ENCODE measurements at regions not wholly inside any gene's neighbourhood (a gene's known extent, or its start where the extent isn't known, plus 50 kb on each side); places are given as distances from the start of the nearest gene placed in this dataset.

DNA sequence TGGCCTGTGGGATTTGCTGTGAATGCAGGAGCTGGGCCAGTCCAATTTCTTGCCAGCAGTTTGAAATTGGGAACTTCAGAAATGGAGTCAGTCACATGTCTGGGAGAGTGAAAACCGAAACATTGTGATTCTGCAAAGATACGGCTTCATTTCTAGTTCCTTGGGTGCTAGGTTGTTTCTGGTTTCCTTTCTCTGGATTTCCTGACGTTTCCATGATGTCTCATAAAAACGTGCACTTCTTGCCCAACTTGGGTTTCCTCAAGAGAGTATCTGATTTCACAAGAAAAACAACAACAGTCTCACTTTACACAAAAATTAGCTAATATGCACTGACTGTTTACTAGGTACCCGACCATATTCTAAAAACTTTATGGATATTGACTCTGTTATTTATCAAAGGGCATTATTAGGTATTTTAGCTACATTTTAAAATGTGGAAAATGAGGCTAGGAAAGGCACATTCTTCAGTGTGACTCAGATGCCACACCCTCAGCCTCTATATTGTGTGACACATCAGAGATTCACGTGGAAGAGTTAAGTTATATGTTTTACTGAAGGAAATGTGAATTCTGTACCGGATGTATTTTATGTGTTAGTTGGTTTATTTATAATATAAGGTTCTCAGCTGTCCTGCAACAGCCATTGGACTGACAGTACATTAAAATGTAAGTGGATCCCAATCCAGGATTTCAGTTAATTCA, 225.0 kb upstream of the PUDP start:
- Histone ChIP-seq H2BK15ac (ENCODE audit: low read depth, poor library complexity, severe bottlenecking) (no peak overlapping the region), H2AK5ac (ENCODE audit: low read length, severe bottlenecking) (no peak overlapping the region), H3K9ac (ENCODE audit: low read length) (peak overlapping the region; percentile 66), H3K9me3 (ENCODE audit: control insufficient read depth, low read length) (peaks cover 15% of the 10 kb centered on the region), H2BK12ac (ENCODE audit: low read length in 2 of 2) (no peak overlapping the region), H3K14ac (ENCODE audit: low read length in 2 of 2) (no peak overlapping the region), H2BK5ac (ENCODE audit: low read depth, low read length, poor library complexity, severe bottlenecking) (no peak overlapping the region), H3K4me1 (ENCODE audit: control insufficient read depth, insufficient read depth, low read depth, low read length) (no peaks in the 10 kb centered on the region), H3K23ac (ENCODE audit: low read length in 2 of 2) (no peak overlapping the region), H4K91ac (ENCODE audit: low read length) (no peak overlapping the region), H3K4me2 (ENCODE audit: low read length, poor library complexity, severe bottlenecking) (no peak overlapping the region), H2AFZ (ENCODE audit: low read depth, low read length) (no peak overlapping the region), H2BK120ac (ENCODE audit: low read depth, low read length) (no peak overlapping the region), H4K8ac (ENCODE audit: low read length) (no peak overlapping the region), H3K4me3 (ENCODE audit: insufficient read depth in 1 of 2, low read depth in 1 of 2, low read length in 2 of 2) (peak overlapping the region in 1 of 2 experiments; percentile 47), H3K79me1 (replicated peaks; ENCODE audit: low read length, poor library complexity, severe bottlenecking) (no peaks in the 10 kb centered on the region), H3K4ac (ENCODE audit: low read depth in 1 of 2, low read length in 2 of 2) (no peak overlapping the region), H3K27ac (ENCODE audit: low read length, poor library complexity, severe bottlenecking) (no peak overlapping the region), H3K36me3 (ENCODE audit: control insufficient read depth in 1 of 2, insufficient read depth in 2 of 2, low read depth in 1 of 2, low read length in 2 of 2) (no peaks in the 10 kb centered on the region), H3K27me3 (ENCODE audit: control insufficient read depth in 1 of 2, insufficient read depth in 1 of 2, low read length in 2 of 2) (no peaks in the 10 kb centered on the region), H3K18ac (ENCODE audit: low read depth in 1 of 2, low read length in 2 of 2) (no peak overlapping the region)
- WGBS, result 6% methylated on average over 4 of the region's 7 CpGs
- peak; percentile 45 for DNase-seq

DNA sequence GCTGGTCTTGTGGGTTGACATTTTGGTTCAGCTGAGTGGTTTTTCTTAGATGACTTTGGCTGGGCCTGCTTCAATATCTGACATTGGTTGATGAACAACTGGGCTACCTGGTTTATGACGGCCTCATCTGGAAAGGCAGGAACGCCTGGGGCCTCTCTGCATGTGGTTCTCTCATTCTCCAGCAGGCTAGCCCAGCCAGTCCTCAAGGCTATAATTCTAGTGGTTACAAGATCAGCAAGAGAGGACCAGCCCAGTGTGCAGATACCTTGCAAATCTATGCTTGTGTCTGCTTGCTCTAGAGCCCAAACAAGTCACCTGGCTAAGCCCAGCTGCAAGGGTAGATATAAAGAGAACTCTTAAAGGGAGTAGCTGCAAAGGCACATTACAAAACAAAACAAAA, 214.2 kb upstream of the PUDP start:
- Histone ChIP-seq H3K4me2 (ENCODE audit: low read length, poor library complexity, severe bottlenecking) (no peak overlapping the region), H4K91ac (ENCODE audit: low read length) (no peak overlapping the region), H2BK5ac (ENCODE audit: low read depth, low read length, poor library complexity, severe bottlenecking) (no peak overlapping the region), H3K4ac (ENCODE audit: low read depth in 1 of 2, low read length in 2 of 2) (no peak overlapping the region), H3K27ac (ENCODE audit: low read length, poor library complexity, severe bottlenecking) (no peak overlapping the region), H3K14ac (ENCODE audit: low read length in 2 of 2) (no peak overlapping the region), H2BK120ac (ENCODE audit: low read depth, low read length) (no peak overlapping the region), H3K27me3 (ENCODE audit: control insufficient read depth in 1 of 2, insufficient read depth in 1 of 2, low read length in 2 of 2) (no peaks in the 10 kb centered on the region), H3K18ac (ENCODE audit: low read depth in 1 of 2, low read length in 2 of 2) (no peak overlapping the region), H3K4me3 (ENCODE audit: insufficient read depth in 1 of 2, low read depth in 1 of 2, low read length in 2 of 2) (no peak overlapping the region), H4K8ac (ENCODE audit: low read length) (no peak overlapping the region), H3K4me1 (ENCODE audit: control insufficient read depth, insufficient read depth, low read depth, low read length) (no peaks in the 10 kb centered on the region), H3K36me3 (ENCODE audit: control insufficient read depth in 1 of 2, insufficient read depth in 2 of 2, low read depth in 1 of 2, low read length in 2 of 2) (no peaks in the 10 kb centered on the region), H3K79me1 (replicated peaks; ENCODE audit: low read length, poor library complexity, severe bottlenecking) (no peaks in the 10 kb centered on the region), H3K23ac (ENCODE audit: low read length in 2 of 2) (no peak overlapping the region), H2AFZ (ENCODE audit: low read depth, low read length) (no peak overlapping the region), H2AK5ac (ENCODE audit: low read length, severe bottlenecking) (no peak overlapping the region), H3K9ac (ENCODE audit: low read length) (no peak overlapping the region), H3K9me3 (ENCODE audit: control insufficient read depth, low read length) (no peaks in the 10 kb centered on the region), H2BK15ac (ENCODE audit: low read depth, poor library complexity, severe bottlenecking) (no peak overlapping the region), H2BK12ac (ENCODE audit: low read length in 2 of 2) (no peak overlapping the region)
- 67% methylated on average over 2 of the region's 2 CpGs for WGBS
- no peak for DNase-seq

DNA sequence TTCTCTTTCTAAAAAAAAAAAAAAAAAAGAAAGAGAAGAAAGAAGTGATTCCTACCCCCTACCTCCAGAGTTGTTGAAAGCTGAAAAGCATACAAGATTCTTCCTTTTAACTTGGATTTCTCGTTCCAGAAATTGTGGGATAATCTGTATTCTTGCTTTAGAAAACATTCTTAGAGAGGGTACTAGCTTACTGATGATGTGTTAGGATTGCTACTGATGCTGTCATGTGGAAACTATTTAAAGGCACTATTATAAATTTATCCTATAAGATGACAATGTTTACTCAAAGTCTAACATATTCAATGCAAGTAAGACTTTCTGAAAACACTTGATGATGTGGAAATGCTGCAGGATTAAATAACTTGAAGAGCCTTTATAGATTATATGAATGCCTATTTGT, 204.0 kb upstream of the PUDP start:
- Histone ChIP-seq H3K4ac (ENCODE audit: low read depth in 1 of 2, low read length in 2 of 2) (no peak overlapping the region), H2BK120ac (ENCODE audit: low read depth, low read length) (no peak overlapping the region), H3K18ac (ENCODE audit: low read depth in 1 of 2, low read length in 2 of 2) (no peak overlapping the region), H2AK5ac (ENCODE audit: low read length, severe bottlenecking) (no peak overlapping the region), H3K14ac (ENCODE audit: low read length in 2 of 2) (no peak overlapping the region), H4K91ac (ENCODE audit: low read length) (no peak overlapping the region), H2BK12ac (ENCODE audit: low read length in 2 of 2) (no peak overlapping the region), H3K9me3 (ENCODE audit: control insufficient read depth, low read length) (no peaks in the 10 kb centered on the region), H3K4me3 (ENCODE audit: insufficient read depth in 1 of 2, low read depth in 1 of 2, low read length in 2 of 2) (no peak overlapping the region), H3K27me3 (ENCODE audit: control insufficient read depth in 1 of 2, insufficient read depth in 1 of 2, low read length in 2 of 2) (no peaks in the 10 kb centered on the region), H3K4me2 (ENCODE audit: low read length, poor library complexity, severe bottlenecking) (no peak overlapping the region), H3K23ac (ENCODE audit: low read length in 2 of 2) (no peak overlapping the region), H3K27ac (ENCODE audit: low read length, poor library complexity, severe bottlenecking) (no peak overlapping the region), H3K36me3 (ENCODE audit: control insufficient read depth in 1 of 2, insufficient read depth in 2 of 2, low read depth in 1 of 2, low read length in 2 of 2) (peaks cover 0 to 5% of the 10 kb centered on the region in 2 experiments), H3K4me1 (ENCODE audit: control insufficient read depth, insufficient read depth, low read depth, low read length) (no peaks in the 10 kb centered on the region), H3K79me1 (replicated peaks; ENCODE audit: low read length, poor library complexity, severe bottlenecking) (no peaks in the 10 kb centered on the region), H2BK5ac (ENCODE audit: low read depth, low read length, poor library complexity, severe bottlenecking) (no peak overlapping the region), H3K9ac (ENCODE audit: low read length) (no peak overlapping the region), H2BK15ac (ENCODE audit: low read depth, poor library complexity, severe bottlenecking) (no peak overlapping the region), H2AFZ (ENCODE audit: low read depth, low read length) (no peak overlapping the region), H4K8ac (ENCODE audit: low read length) (no peak overlapping the region)
- WGBS, result no CpG with 5 or more reads among the region's 1 CpG
- DNase-seq, result peak; percentile 7

DNA sequence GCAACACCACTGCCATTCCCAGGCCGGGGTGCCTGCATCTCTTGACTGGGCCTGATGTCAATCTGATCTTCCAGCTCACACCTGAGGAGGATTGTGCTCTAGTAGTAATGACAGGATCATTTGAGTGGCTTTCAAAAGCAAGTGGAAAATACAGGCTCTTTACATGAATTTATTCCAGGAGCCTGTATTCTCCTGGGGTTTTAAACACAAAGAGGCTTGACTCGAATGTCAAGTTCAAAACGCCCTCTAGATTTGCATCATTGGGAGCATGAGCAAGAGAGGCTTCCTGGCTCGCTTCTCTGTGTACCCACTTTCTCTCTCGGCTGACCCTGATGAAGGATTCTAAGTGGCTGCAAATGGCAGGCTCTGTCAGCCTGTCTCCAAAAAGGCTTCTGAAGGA, 199.5 kb upstream of the PUDP start:
- Histone ChIP-seq H3K36me3 (ENCODE audit: control insufficient read depth in 1 of 2, insufficient read depth in 2 of 2, low read depth in 1 of 2, low read length in 2 of 2) (peaks cover 0 to 5% of the 10 kb centered on the region in 2 experiments), H3K4me1 (ENCODE audit: control insufficient read depth, insufficient read depth, low read depth, low read length) (no peaks in the 10 kb centered on the region)

More for the DNA sequence above, 199.5 kb upstream of the PUDP start:
- Histone ChIP-seq H3K4ac (ENCODE audit: low read depth in 1 of 2, low read length in 2 of 2) (no peak overlapping the region), H3K23ac (ENCODE audit: low read length in 2 of 2) (no peak overlapping the region), H4K91ac (ENCODE audit: low read length) (no peak overlapping the region), H2BK15ac (ENCODE audit: low read depth, poor library complexity, severe bottlenecking) (no peak overlapping the region), H3K9me3 (ENCODE audit: control insufficient read depth, low read length) (no peaks in the 10 kb centered on the region), H3K4me2 (ENCODE audit: low read length, poor library complexity, severe bottlenecking) (no peak overlapping the region), H4K8ac (ENCODE audit: low read length) (no peak overlapping the region), H3K4me3 (ENCODE audit: insufficient read depth in 1 of 2, low read depth in 1 of 2, low read length in 2 of 2) (no peak overlapping the region), H3K27me3 (ENCODE audit: control insufficient read depth in 1 of 2, insufficient read depth in 1 of 2, low read length in 2 of 2) (no peaks in the 10 kb centered on the region), H2BK120ac (ENCODE audit: low read depth, low read length) (no peak overlapping the region), H3K9ac (ENCODE audit: low read length) (no peak overlapping the region), H3K27ac (ENCODE audit: low read length, poor library complexity, severe bottlenecking) (no peak overlapping the region), H2BK5ac (ENCODE audit: low read depth, low read length, poor library complexity, severe bottlenecking) (no peak overlapping the region), H2AK5ac (ENCODE audit: low read length, severe bottlenecking) (no peak overlapping the region), H2AFZ (ENCODE audit: low read depth, low read length) (no peak overlapping the region), H2BK12ac (ENCODE audit: low read length in 2 of 2) (no peak overlapping the region), H3K14ac (ENCODE audit: low read length in 2 of 2) (no peak overlapping the region), H3K79me1 (replicated peaks; ENCODE audit: low read length, poor library complexity, severe bottlenecking) (no peaks in the 10 kb centered on the region), H3K18ac (ENCODE audit: low read depth in 1 of 2, low read length in 2 of 2) (no peak overlapping the region)
- DNase-seq, result no peak
- WGBS, result 95% methylated on average over 4 of the region's 5 CpGs

Measured in mesenchymal stem cell (in vitro differentiated cells and primary cell).